Ascending aorta (tissue), 2 donors: ENCODE measurements at regions not wholly inside any gene's neighbourhood (a gene's known extent, or its start where the extent isn't known, plus 50 kb on each side); places are given as distances from the start of the nearest gene placed in this dataset.
A peak's percentile ranks its signal among the peaks of the same experiment; 100 is the strongest.

Source experiments
- DNase-seq, 2 donors: peaks; one replicate each; pipeline ENCODE4 v3.0.0-alpha.2; 2019; ENCODE audit warnings: low spot score in 2 of 2
- H3K27ac ChIP-seq, 2 donors: fragments of 200-600 bp; sonication (generic); one replicate each; pipeline ENCODE4 v1.5.1; 2016 to 2017; ENCODE audit warnings: mild to moderate bottlenecking in 1 of 2
- H3K27me3 ChIP-seq: fragments of 200-600 bp; sonication (generic); one replicate; pipeline ENCODE4 v1.5.1; 2017
- H3K36me3 ChIP-seq, 2 donors: fragments of 200-600 bp; sonication (generic); one replicate each; pipeline ENCODE4 v1.5.1; 2016
- H3K4me1 ChIP-seq, 2 donors: fragments of 200-600 bp; sonication (generic); one replicate each; pipeline ENCODE4 v1.5.1; 2016 to 2017; ENCODE audit warnings: mild to moderate bottlenecking in 1 of 2
- H3K4me3 ChIP-seq, 2 donors: fragments of 200-600 bp; sonication (generic); one replicate each; pipeline ENCODE4 v1.5.1; 2016 to 2017; ENCODE audit warnings: mild to moderate bottlenecking in 1 of 2
- H3K9me3 ChIP-seq, 2 donors: fragments of 200-600 bp; sonication (generic); one replicate each; pipeline ENCODE4 v1.5.1; 2016
- CTCF ChIP-seq, 3 experiments: fragments of 200-600 bp in 2 of 3; fragments of 450-650 bp in 1 of 3; sonication (generic) in 2 of 3; IDR thresholded peaks; one replicate each; pipeline ENCODE4 v1.5.1; 2016 to 2019; ENCODE audit warnings: antibody characterized with exemption in 3 of 3, mild to moderate bottlenecking in 1 of 3, moderate library complexity in 1 of 3
- intact Hi-C: fragments of 100-400 bp; cut with DNase I; formaldehyde crosslinking; loops from one replicate; pipeline ENCODE4 v1.15.1; 2023

DNA sequence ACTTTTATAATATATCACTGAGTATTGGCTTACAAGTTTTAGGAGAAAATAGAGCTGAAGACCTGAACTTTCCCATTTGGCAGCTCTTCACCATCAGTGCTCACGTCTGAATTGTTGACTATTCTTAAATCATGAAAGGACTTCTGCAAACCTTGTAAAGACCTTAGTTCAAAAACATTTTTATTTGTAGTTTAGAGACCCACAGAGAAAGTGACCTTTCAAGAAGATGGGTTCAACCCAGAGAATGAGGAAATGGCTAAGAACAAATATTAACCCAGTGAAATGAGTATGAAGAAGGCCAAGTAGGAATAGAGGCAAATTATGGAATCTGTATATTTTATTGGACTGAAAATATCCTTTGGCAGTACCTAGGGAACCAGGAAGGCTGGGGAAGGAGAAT lies 1151.1 kb downstream of the GATA3 start:
- no peak for DNase-seq
- intact Hi-C loops, result loop anchor here (5.0 kb wide), 1 partner anchor 1333 kb away; no protein-coding TSS in a partner anchor
- H3K36me3 ChIP-seq, result no peaks in the 10 kb centered on the region
- no peak for TF ChIP-seq CTCF (IDR thresholded peaks at IDR 0.05)
- H3K27me3 ChIP-seq, result no peaks in the 10 kb centered on the region
- H3K4me3 ChIP-seq, result no peak overlapping the region
- no peaks in the 10 kb centered on the region for H3K9me3 ChIP-seq
- no peaks in the 10 kb centered on the region for H3K4me1 ChIP-seq
- H3K27ac ChIP-seq, result no peak overlapping the region

DNA sequence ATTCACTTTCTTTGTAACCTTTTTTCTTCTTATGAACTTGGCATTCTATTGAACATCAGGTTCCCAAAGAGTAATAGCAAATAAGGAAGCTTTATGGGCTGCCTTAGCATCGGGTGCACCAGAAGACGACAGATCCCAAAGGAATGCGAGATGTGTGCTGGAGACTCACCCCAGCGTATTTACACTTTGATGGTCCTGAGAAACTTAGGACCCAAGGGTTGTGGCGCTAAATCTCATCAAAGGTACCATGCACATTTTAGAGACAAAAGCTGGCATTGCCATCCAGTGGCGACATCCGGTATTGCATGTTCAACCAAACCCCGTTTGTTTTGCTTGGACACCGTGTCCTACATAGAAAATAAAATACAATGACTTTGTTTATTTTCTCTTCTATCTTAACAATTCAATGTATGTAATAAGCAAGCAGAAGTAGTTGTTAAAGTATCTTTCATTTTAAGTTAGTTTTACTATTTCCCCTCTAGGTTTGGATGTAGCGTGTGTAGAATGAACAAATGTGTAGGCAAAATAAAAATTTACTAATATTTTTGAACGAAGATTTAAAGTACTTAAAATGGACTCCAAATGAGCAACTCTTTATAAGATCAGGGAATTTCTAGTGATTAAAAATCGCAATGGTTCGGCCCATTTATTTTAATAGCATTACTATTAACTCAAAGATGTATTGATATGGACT lies 1154.8 kb downstream of the GATA3 start:
- intact Hi-C loops, result loop anchor here (5.0 kb wide), 1 partner anchor 1337 kb away; no protein-coding TSS in a partner anchor
- Histone ChIP-seq H3K27ac (no peak overlapping the region), H3K9me3 (no peaks in the 10 kb centered on the region), H3K27me3 (no peaks in the 10 kb centered on the region), H3K4me3 (no peak overlapping the region), H3K36me3 (no peaks in the 10 kb centered on the region), H3K4me1 (no peaks in the 10 kb centered on the region)
- TF ChIP-seq CTCF (IDR thresholded peaks at IDR 0.05), result peak; percentile 49 to 76 (median 74)
- peak in 1 of 2 donors; percentile 71 for DNase-seq

DNA sequence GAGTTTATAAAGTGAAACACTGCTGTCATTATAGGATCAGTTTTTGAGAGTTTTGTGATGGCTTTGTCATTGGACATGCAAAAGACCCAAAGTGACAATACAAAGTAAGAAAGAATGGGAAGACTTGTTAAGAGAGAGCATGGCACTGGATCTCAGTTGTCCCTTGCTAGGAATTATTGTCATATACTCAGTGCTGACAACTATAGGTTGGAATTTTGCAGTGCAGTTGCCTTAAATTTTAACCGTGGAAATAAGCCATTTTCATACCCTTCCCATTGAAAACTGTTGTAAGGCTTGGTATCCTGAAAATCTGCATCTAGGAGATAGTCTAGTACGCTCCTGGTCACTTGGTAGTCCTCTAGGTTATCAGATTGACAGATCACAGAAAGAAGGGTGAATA lies 1156.7 kb downstream of the GATA3 start:
- no peak for DNase-seq
- H3K36me3 ChIP-seq, result no peaks in the 10 kb centered on the region
- TF ChIP-seq CTCF (IDR thresholded peaks at IDR 0.05), result no peak
- no peaks in the 10 kb centered on the region for H3K9me3 ChIP-seq
- no peaks in the 10 kb centered on the region for H3K27me3 ChIP-seq
- no peaks in the 10 kb centered on the region for H3K4me1 ChIP-seq
- H3K4me3 ChIP-seq, result no peak overlapping the region
- intact Hi-C loops, result no loop called here
- H3K27ac ChIP-seq, result no peak overlapping the region

GRCh38 chr10:9214618-9215017 lies 1160.1 kb downstream of the GATA3 start:
- no peak for DNase-seq
- Histone ChIP-seq H3K4me1 (no peaks in the 10 kb centered on the region), H3K9me3 (no peaks in the 10 kb centered on the region), H3K27ac (no peak overlapping the region), H3K36me3 (no peaks in the 10 kb centered on the region), H3K4me3 (no peak overlapping the region), H3K27me3 (no peaks in the 10 kb centered on the region)
- intact Hi-C loops, result no loop called here
- TF ChIP-seq CTCF (IDR thresholded peaks at IDR 0.05), result no peak

GRCh38 chr10:9215121-9215520 lies 1160.6 kb downstream of the GATA3 start:
- Histone ChIP-seq H3K4me3 (no peak overlapping the region), H3K36me3 (no peaks in the 10 kb centered on the region), H3K27ac (no peak overlapping the region), H3K27me3 (no peaks in the 10 kb centered on the region), H3K4me1 (no peaks in the 10 kb centered on the region), H3K9me3 (no peaks in the 10 kb centered on the region)
- intact Hi-C loops, result no loop called here
- no peak for DNase-seq
- TF ChIP-seq CTCF (IDR thresholded peaks at IDR 0.05), result no peak

- intact Hi-C loops, result no loop called here
- H3K9me3 ChIP-seq, result no peaks in the 10 kb centered on the region
- DNase-seq, result no peak
- H3K27ac ChIP-seq, result no peak overlapping the region
- no peak overlapping the region for H3K4me3 ChIP-seq
- no peaks in the 10 kb centered on the region for H3K36me3 ChIP-seq
- H3K27me3 ChIP-seq, result no peaks in the 10 kb centered on the region
- no peaks in the 10 kb centered on the region for H3K4me1 ChIP-seq
- no peak for TF ChIP-seq CTCF (IDR thresholded peaks at IDR 0.05)
Measured at GRCh38 chr10:9219860-9220259, 1165.4 kb downstream of the GATA3 start.
